GM12878 (cell line): ENCODE measurements at regions not wholly inside any gene's neighbourhood (a gene's known extent, or its start where the extent isn't known, plus 50 kb on each side); places are given as distances from the start of the nearest gene placed in this dataset.

Source experiments
- ATAC-seq: fragments of 200-7000 bp; cut with Tn5 transposase; 3 replicates; pipeline ENCODE4 v1.9.1; 2020; ENCODE audit warnings: mild to moderate bottlenecking, moderate library complexity
- BruUV-seq: library from RNA; stranded (reverse); fragments of 400-500 nt; replicated peaks from 2 replicates; lab custom pipeline; 2021; lab: Mats Ljungman, UMichigan
- CTCF ChIA-PET: fragments of 300-600 bp; sonication (Branson Sonifier 250); formaldehyde crosslinking; extraction: SDS; loops from one replicate; lab custom pipeline; 2021; ENCODE audit warnings: inconsistent platforms; lab: Yijun Ruan, JAX
- POLR2A ChIA-PET: fragments of 350-600 bp; formaldehyde crosslinking; extraction: SDS; loops from one replicate; lab custom pipeline; 2021; ENCODE audit warnings: inconsistent platforms; lab: Charles Lee
- RAD21 ChIA-PET: fragments of 300-600 bp; sonication (Branson Sonifier 250); formaldehyde crosslinking; loops from one replicate; lab custom pipeline; 2023; ENCODE audit warnings: antibody characterized with exemption; ENCODE audit not compliant: unreplicated experiment; lab: Charles Lee
- SMC1A ChIA-PET: fragments of 300-600 bp; sonication (Branson Sonifier 250); formaldehyde crosslinking; loops from one replicate; lab custom pipeline; 2023; ENCODE audit not compliant: unreplicated experiment, uncharacterized antibody; lab: Charles Lee
- DNase-seq: peaks from one replicate; pipeline ENCODE4 v3.0.0-alpha.2; 2011; ENCODE audit warnings: low read depth, low spot score
- FAIRE-seq: peaks from 3 replicates; lab custom pipeline; 2011; peaks lifted over from hg19 to GRCh38; lab: Jason Lieb, UNC
- H2AFZ ChIP-seq: 2 replicates; pipeline ENCODE4 v1.6.0; 2011; ENCODE audit warnings: low read depth, low read length, control low read depth; ENCODE audit not compliant: control insufficient read depth
- H3K27ac ChIP-seq: 2 replicates; pipeline ENCODE4 v1.5.1; 2011; ENCODE audit warnings: control low read depth; ENCODE audit not compliant: control insufficient read depth, insufficient read depth
- H3K27me3 ChIP-seq, 2 experiments: replicated peaks in 1 of 2; 2 replicates each; pipeline versions ENCODE4 v1.6.0 to v1.6.1; 2011; ENCODE audit warnings: low read length in 1 of 2; ENCODE audit not compliant: control insufficient read depth in 2 of 2, insufficient read depth in 2 of 2
- H3K36me3 ChIP-seq, 2 experiments: 2 replicates each; pipeline ENCODE4 v1.5.1; 2011; ENCODE audit warnings: low read length in 1 of 2; ENCODE audit not compliant: control insufficient read depth in 2 of 2, insufficient read depth in 2 of 2
- H3K4me1 ChIP-seq: 2 replicates; pipeline ENCODE4 v1.6.1; 2011; ENCODE audit warnings: mild to moderate bottlenecking, low read length, moderate library complexity, mixed read lengths; ENCODE audit not compliant: control insufficient read depth, insufficient read depth
- H3K4me2 ChIP-seq: 2 replicates; pipeline ENCODE4 v1.6.0; 2011; ENCODE audit warnings: control low read depth; ENCODE audit not compliant: control insufficient read depth, insufficient read depth
- H3K4me3 ChIP-seq: fragments of 200-600 bp; sonication (generic); 2 replicates; pipeline ENCODE4 v1.5.1; 2016
- H3K79me2 ChIP-seq: 2 replicates; pipeline ENCODE4 v1.6.0; 2011; ENCODE audit warnings: low read length; ENCODE audit not compliant: control insufficient read depth, insufficient read depth
- H3K9ac ChIP-seq: 2 replicates; pipeline ENCODE4 v1.8.0; 2011; ENCODE audit warnings: low read length, control low read depth, mixed read lengths; ENCODE audit not compliant: control insufficient read depth, insufficient read depth
- H3K9me3 ChIP-seq: replicated peaks from 3 replicates; pipeline ENCODE4 v1.5.1; 2011; ENCODE audit warnings: mild to moderate bottlenecking, low read length; ENCODE audit not compliant: control insufficient read depth, insufficient read depth
- H4K20me1 ChIP-seq: 2 replicates; pipeline ENCODE4 v1.6.0; 2011; ENCODE audit not compliant: control insufficient read depth, insufficient read depth
- BCL11A ChIP-seq: IDR thresholded peaks from 2 replicates; pipeline ENCODE4 v1.6.1; 2011; ENCODE audit warnings: low read depth, low read length
- CHD2 ChIP-seq: IDR thresholded peaks from 2 replicates; pipeline ENCODE4 v1.6.1; 2011; ENCODE audit warnings: low read depth, low read length, improper control_type of control experiment, borderline replicate concordance
- CREM ChIP-seq: IDR thresholded peaks from 2 replicates; pipeline ENCODE4 v1.6.1; 2014; ENCODE audit warnings: antibody characterized with exemption, low read depth
- GATAD2B ChIP-seq: fragments of 450-650 bp; conservative IDR thresholded peaks from 2 replicates; pipeline ENCODE4 v1.6.1; 2017; ENCODE audit warnings: low read depth, mild to moderate bottlenecking, moderate library complexity
- JUND ChIP-seq: IDR thresholded peaks from 2 replicates; pipeline ENCODE4 v1.6.1; 2012; ENCODE audit warnings: low read depth, mild to moderate bottlenecking, low read length, improper control_type of control experiment, moderate library complexity
- KLF5 ChIP-seq: fragments of 450-650 bp; IDR thresholded peaks from 2 replicates; pipeline ENCODE4 v1.6.1; 2014; ENCODE audit warnings: mild to moderate bottlenecking; ENCODE audit not compliant: partially characterized antibody
- PAX8 ChIP-seq: fragments of 450-650 bp; IDR thresholded peaks from 2 replicates; pipeline ENCODE4 v1.6.1; 2017; ENCODE audit warnings: mild to moderate bottlenecking, moderate library complexity
- PRDM15 ChIP-seq: fragments of 450-650 bp; formaldehyde crosslinking; IDR thresholded peaks from 2 replicates; pipeline ENCODE4 v1.4.0; 2020; ENCODE audit warnings: mild to moderate bottlenecking, moderate library complexity
- RELB ChIP-seq: fragments of 450-650 bp; IDR thresholded peaks from 2 replicates; pipeline ENCODE4 v1.6.1; 2017; ENCODE audit warnings: low read depth, mild to moderate bottlenecking, moderate library complexity
- SIN3A ChIP-seq: IDR thresholded peaks from 2 replicates; pipeline ENCODE4 v1.6.1; 2012; ENCODE audit warnings: low read depth, low read length, improper control_type of control experiment
- SMC3 ChIP-seq: IDR thresholded peaks from 2 replicates; pipeline ENCODE4 v1.6.1; 2011; ENCODE audit warnings: low read length, improper control_type of control experiment, borderline replicate concordance
- SPI1 ChIP-seq: IDR thresholded peaks from 2 replicates; pipeline ENCODE4 v1.6.1; 2011; ENCODE audit warnings: low read depth, mild to moderate bottlenecking, low read length, moderate library complexity, borderline replicate concordance; ENCODE audit not compliant: insufficient read depth
- SREBF1 ChIP-seq: IDR thresholded peaks from 2 replicates; pipeline ENCODE4 v1.6.1; 2012; ENCODE audit warnings: mild to moderate bottlenecking, low read length
- TCF3 ChIP-seq: IDR thresholded peaks from 2 replicates; pipeline ENCODE4 v1.6.1; 2012; ENCODE audit warnings: low read depth, mild to moderate bottlenecking, low read length, borderline replicate concordance; ENCODE audit not compliant: insufficient read depth
- ZBTB33 ChIP-seq: fragments of 450-650 bp; IDR thresholded peaks from 2 replicates; pipeline ENCODE4 v1.6.1; 2017; ENCODE audit warnings: mild to moderate bottlenecking
- ZBTB4 ChIP-seq: fragments of 450-650 bp; formaldehyde crosslinking; IDR thresholded peaks from 2 replicates; pipeline ENCODE4 v1.4.0; 2022; ENCODE audit warnings: mild to moderate bottlenecking, moderate library complexity
- WGBS: methylation state at CpG from one replicate; pipeline ENCODE4 v1.1.6; 2016; ENCODE audit warnings: low lambda C conversion rate; ENCODE audit not compliant: insufficient replicate concordance, insufficient coverage; ENCODE audit errors: missing lambda C conversion rate; 5-methylcytosine and 5-hydroxymethylcytosine counted together
- in situ Hi-C: fragments of 300-500 bp; cut with MboI; formaldehyde crosslinking; loops from 9 replicates; pipeline ENCODE4 v1.14.3; 2018; ENCODE audit warnings: mixed read lengths
- intact Hi-C: fragments of 100-400 bp; cut with micrococcal nuclease; formaldehyde crosslinking; loops from one replicate; pipeline ENCODE4 v1.14.2; 2022; ENCODE audit not compliant: unreplicated experiment

- no peaks in the 10 kb centered on the region for H4K20me1 ChIP-seq
- BruUV-seq, result no TSS peak
- no peaks in the 10 kb centered on the region for H3K36me3 ChIP-seq
- no peak overlapping the region for H3K9ac ChIP-seq
- RAD21 ChIA-PET, result no interaction called here
- no peak overlapping the region for H3K4me2 ChIP-seq
- DNase-seq (no peak), FAIRE-seq (no peak), ATAC-seq (no peak)
- CTCF ChIA-PET, result no interaction called here
- WGBS, result 41% methylated on average over 3 of the region's 3 CpGs
- H3K79me2 ChIP-seq, result no peaks in the 10 kb centered on the region
- SMC1A ChIA-PET, result no interaction called here
- no peaks in the 10 kb centered on the region for H3K4me1 ChIP-seq
- H3K9me3 ChIP-seq, result no peaks in the 10 kb centered on the region; the same call in 2 of the 3 replicates
- H2AFZ ChIP-seq, result no peak overlapping the region
- H3K27me3 ChIP-seq, result no peaks in the 10 kb centered on the region; a peak in 2 of 4 replicates
- POLR2A ChIA-PET, result no interaction called here
- intact Hi-C loops, result no loop called here
- in situ Hi-C loops, result no loop called here
- no peak overlapping the region for H3K4me3 ChIP-seq
- no peak overlapping the region for H3K27ac ChIP-seq
- TF ChIP-seq CHD2 (no peak), CREM (no peak), RELB (no peak), KLF5 (no peak), SIN3A (no peak), PRDM15 (no peak), BCL11A (no peak), JUND (no peak), GATAD2B (no peak), SMC3 (no peak), SREBF1 (no peak), ZBTB33 (no peak), TCF3 (no peak), SPI1 (no peak), ZBTB4 (no peak), PAX8 (no peak)
Observed at GRCh38 chr18:61244632-61245031, 88.6 kb upstream of the CDH20 start.
